H9 (cell line): ENCODE measurements at regions not wholly inside any gene's neighbourhood (a gene's known extent, or its start where the extent isn't known, plus 50 kb on each side); places are given as distances from the start of the nearest gene placed in this dataset.

Experiments
- DNase-seq: peaks from one replicate; pipeline ENCODE4 v3.0.0-alpha.2; 2017
- H2AFZ ChIP-seq: one replicate; pipeline ENCODE4 v1.6.1; 2013; ENCODE audit warnings: mild to moderate bottlenecking, low read length, control low read depth, moderate library complexity
- H2AK5ac ChIP-seq: 2 replicates; pipeline ENCODE4 v1.6.1; 2013; ENCODE audit warnings: low read length, control low read depth, mixed read lengths; ENCODE audit not compliant: insufficient read length
- H2BK120ac ChIP-seq: one replicate; pipeline ENCODE4 v1.6.1; 2013; ENCODE audit warnings: low read depth, mild to moderate bottlenecking, low read length, control low read depth, inconsistent platforms; ENCODE audit not compliant: poor library complexity, severe bottlenecking
- H2BK12ac ChIP-seq: 2 replicates; pipeline ENCODE4 v1.6.1; 2013; ENCODE audit warnings: low read length, control low read depth, mixed read lengths, low read depth; ENCODE audit not compliant: insufficient read length
- H2BK15ac ChIP-seq: 2 replicates; pipeline ENCODE4 v1.6.1; 2013; ENCODE audit warnings: low read depth, low read length, control low read depth
- H2BK20ac ChIP-seq: one replicate; pipeline ENCODE4 v1.6.1; 2013; ENCODE audit warnings: low read depth, mild to moderate bottlenecking, low read length, control low read depth, inconsistent platforms; ENCODE audit not compliant: poor library complexity, severe bottlenecking
- H2BK5ac ChIP-seq: 2 replicates; pipeline ENCODE4 v1.6.1; 2013; ENCODE audit warnings: low read length, control low read depth, mixed read lengths; ENCODE audit not compliant: insufficient read length
- H3K14ac ChIP-seq: 2 replicates; pipeline ENCODE4 v1.6.1; 2013; ENCODE audit warnings: low read length, control low read depth; ENCODE audit not compliant: insufficient read depth
- H3K18ac ChIP-seq: 2 replicates; pipeline ENCODE4 v1.6.1; 2013; ENCODE audit warnings: low read depth, mild to moderate bottlenecking, mixed read lengths, low read length, control low read depth; ENCODE audit not compliant: insufficient read length
- H3K23ac ChIP-seq: 2 replicates; pipeline ENCODE4 v1.6.1; 2013; ENCODE audit warnings: low read length, control low read depth, mixed read lengths, low read depth; ENCODE audit not compliant: insufficient read length
- H3K23me2 ChIP-seq: 2 replicates; pipeline ENCODE4 v1.6.1; 2013; ENCODE audit warnings: low read depth, mild to moderate bottlenecking, mixed read lengths, low read length, control low read depth; ENCODE audit not compliant: insufficient read length, poor library complexity, severe bottlenecking
- H3K27ac ChIP-seq: 2 replicates; pipeline ENCODE4 v1.5.1; 2013; ENCODE audit warnings: low read length, control low read depth, mixed read lengths, low read depth; ENCODE audit not compliant: insufficient read length
- H3K27me3 ChIP-seq: 2 replicates; pipeline ENCODE4 v1.6.1; 2013; ENCODE audit warnings: low read length, control low read depth, inconsistent platforms; ENCODE audit not compliant: insufficient read depth
- H3K4ac ChIP-seq: 2 replicates; pipeline ENCODE4 v1.6.1; 2013; ENCODE audit warnings: low read depth, mild to moderate bottlenecking, control low read depth, inconsistent platforms, low read length, moderate library complexity
- H3K4me1 ChIP-seq: 2 replicates; pipeline ENCODE4 v1.6.1; 2013; ENCODE audit warnings: low read length, control low read depth, inconsistent platforms; ENCODE audit not compliant: insufficient read depth
- H3K4me2 ChIP-seq: 2 replicates; pipeline ENCODE4 v1.6.1; 2013; ENCODE audit warnings: low read length, control low read depth, mixed read lengths; ENCODE audit not compliant: insufficient read length, insufficient read depth
- H3K56ac ChIP-seq: 2 replicates; pipeline ENCODE4 v1.6.1; 2013; ENCODE audit warnings: low read depth, mild to moderate bottlenecking, mixed read lengths, low read length, control low read depth; ENCODE audit not compliant: insufficient read length
- H3K79me1 ChIP-seq: 2 replicates; pipeline ENCODE4 v1.6.1; 2013; ENCODE audit warnings: low read depth, mild to moderate bottlenecking, moderate library complexity, low read length, control low read depth, inconsistent platforms; ENCODE audit not compliant: insufficient read depth, poor library complexity, severe bottlenecking
- H3K79me2 ChIP-seq: 2 replicates; pipeline ENCODE4 v1.6.1; 2013; ENCODE audit warnings: low read length, control low read depth, inconsistent platforms; ENCODE audit not compliant: insufficient read depth
- H3K9ac ChIP-seq: 2 replicates; pipeline ENCODE4 v1.6.1; 2013; ENCODE audit warnings: low read length, control low read depth, mixed read lengths; ENCODE audit not compliant: insufficient read length; ENCODE audit errors: extremely low read depth
- H3K9me3 ChIP-seq: one replicate; pipeline ENCODE4 v1.6.1; 2013; ENCODE audit warnings: low read depth, low read length, inconsistent platforms; ENCODE audit not compliant: control insufficient read depth
- H3T11ph ChIP-seq: one replicate; pipeline ENCODE4 v1.6.1; 2013; ENCODE audit warnings: mild to moderate bottlenecking, low read length, control low read depth, inconsistent platforms
- H4K20me1 ChIP-seq: one replicate; pipeline ENCODE4 v1.6.1; 2013; ENCODE audit not compliant: control insufficient read depth, insufficient read length, insufficient read depth
- H4K5ac ChIP-seq: 2 replicates; pipeline ENCODE4 v1.6.1; 2013; ENCODE audit warnings: low read depth, mild to moderate bottlenecking, mixed read lengths, low read length, control low read depth; ENCODE audit not compliant: insufficient read length
- H4K8ac ChIP-seq: replicated peaks from 2 replicates; pipeline ENCODE4 v1.6.1; 2013; ENCODE audit warnings: low read length, control low read depth, mixed read lengths, low read depth; ENCODE audit not compliant: insufficient read length
- H4K91ac ChIP-seq: 2 replicates; pipeline ENCODE4 v1.6.1; 2013; ENCODE audit warnings: low read depth, mild to moderate bottlenecking, moderate library complexity, mixed read lengths, low read length, control low read depth; ENCODE audit not compliant: insufficient read length
- H3K27ac Mint-ChIP-seq, 3 experiments: 2 replicates in 2 of 3; 3 replicates in 1 of 3; pipeline ENCODE4 v1.8.0; 2020 to 2021; ENCODE audit warnings: mixed read lengths in 3 of 3, mild to moderate bottlenecking in 1 of 3, moderate library complexity in 1 of 3
- H3K27me3 Mint-ChIP-seq: 2 replicates; pipeline ENCODE4 v1.8.0; 2021; ENCODE audit warnings: low read depth, mild to moderate bottlenecking, moderate library complexity, mixed read lengths
- H3K36me3 Mint-ChIP-seq, 3 experiments: 2 replicates in 2 of 3; 3 replicates in 1 of 3; pipeline ENCODE4 v1.8.0; 2020 to 2021; ENCODE audit warnings: low read depth in 3 of 3, mixed read lengths in 3 of 3; ENCODE audit not compliant: insufficient read depth in 1 of 3
- H3K4me1 Mint-ChIP-seq, 2 experiments: 2 replicates each; pipeline ENCODE4 v1.8.0; 2020; ENCODE audit warnings: mixed read lengths in 2 of 2
- H3K4me3 Mint-ChIP-seq, 2 experiments: 2 replicates in 1 of 2; 3 replicates in 1 of 2; pipeline ENCODE4 v1.8.0; 2020 to 2021; ENCODE audit warnings: mild to moderate bottlenecking in 2 of 2, mixed read lengths in 2 of 2, moderate library complexity in 1 of 2
- H3K9me3 Mint-ChIP-seq, 2 experiments: 2 replicates in 1 of 2; 3 replicates in 1 of 2; pipeline ENCODE4 v1.8.0; 2020; ENCODE audit warnings: mild to moderate bottlenecking in 2 of 2, mixed read lengths in 2 of 2, moderate library complexity in 1 of 2
- WGBS: extraction: QIAGEN DNeasy Blood & Tissue Kit; methylation state at CpG from one replicate; pipeline ENCODE4 v1.1.7; 2013; ENCODE audit warnings: missing lambda C conversion rate, low lambda C conversion rate, mixed read lengths; ENCODE audit not compliant: insufficient read length; ENCODE audit errors: extremely low coverage; 5-methylcytosine and 5-hydroxymethylcytosine counted together
- TF ChIP-seq, protein P1 (sequence below): fragments of 200-600 bp; sonication (generic); conservative IDR thresholded peaks from 3 replicates; pipeline ENCODE4 v1.8.0; 2021; ENCODE audit warnings: antibody characterized with exemption, mild to moderate bottlenecking

DNA sequence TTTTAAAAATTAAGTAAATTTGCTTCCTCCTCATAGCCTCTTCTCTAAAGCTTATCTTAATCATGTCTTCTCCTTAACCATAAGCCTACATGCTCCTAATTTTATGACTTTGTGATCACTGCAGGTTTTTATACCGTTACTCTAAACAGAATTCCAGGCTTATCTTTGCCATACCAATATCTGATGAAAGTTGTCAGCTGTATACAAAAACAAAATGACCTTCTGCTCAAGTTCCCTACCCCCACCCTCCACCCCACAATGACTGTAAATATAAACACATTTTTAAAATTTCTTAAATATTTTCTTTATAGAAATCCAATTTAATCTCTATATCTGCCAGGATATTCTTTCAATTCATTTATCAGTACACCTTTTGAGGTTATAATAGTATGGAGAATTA lies 60.5 kb upstream of the SGK1 start:
- Histone ChIP-seq H3K4me2 (no peak overlapping the region), H3K4me1 (peaks cover 3% of the 10 kb centered on the region; the same call in 1 of the 2 replicates), H4K8ac (no peak overlapping the region), H3K23me2 (no peaks in the 10 kb centered on the region), H2AFZ (no peak overlapping the region), H3K79me1 (no peaks in the 10 kb centered on the region), H4K20me1 (no peaks in the 10 kb centered on the region), H3K79me2 (no peaks in the 10 kb centered on the region), H2BK120ac (no peak overlapping the region), H3K4ac (no peak overlapping the region), H3K9ac (no peak overlapping the region), H3K56ac (no peak overlapping the region), H2BK20ac (no peak overlapping the region), H2BK5ac (no peak overlapping the region), H4K5ac (no peak overlapping the region), H3T11ph (no peak overlapping the region), H2BK12ac (no peak overlapping the region), H3K27ac (no peak overlapping the region), H2BK15ac (no peak overlapping the region), H3K27me3 (no peaks in the 10 kb centered on the region), H3K14ac (no peak overlapping the region), H3K18ac (no peak overlapping the region), H3K23ac (no peak overlapping the region), H4K91ac (no peak overlapping the region), H3K9me3 (no peaks in the 10 kb centered on the region), H2AK5ac (no peak overlapping the region)
- H3K27me3 Mint-ChIP-seq, result no peaks in the 10 kb centered on the region
- no peak overlapping the region for H3K4me3 Mint-ChIP-seq
- H3K9me3 Mint-ChIP-seq, result no peaks in the 10 kb centered on the region; a peak in 1 of 5 replicates
- peak overlapping the region in 1 of 3 experiments; percentile 27; a peak in 2 of 7 replicates for H3K27ac Mint-ChIP-seq
- TF ChIP-seq, protein P1, sequence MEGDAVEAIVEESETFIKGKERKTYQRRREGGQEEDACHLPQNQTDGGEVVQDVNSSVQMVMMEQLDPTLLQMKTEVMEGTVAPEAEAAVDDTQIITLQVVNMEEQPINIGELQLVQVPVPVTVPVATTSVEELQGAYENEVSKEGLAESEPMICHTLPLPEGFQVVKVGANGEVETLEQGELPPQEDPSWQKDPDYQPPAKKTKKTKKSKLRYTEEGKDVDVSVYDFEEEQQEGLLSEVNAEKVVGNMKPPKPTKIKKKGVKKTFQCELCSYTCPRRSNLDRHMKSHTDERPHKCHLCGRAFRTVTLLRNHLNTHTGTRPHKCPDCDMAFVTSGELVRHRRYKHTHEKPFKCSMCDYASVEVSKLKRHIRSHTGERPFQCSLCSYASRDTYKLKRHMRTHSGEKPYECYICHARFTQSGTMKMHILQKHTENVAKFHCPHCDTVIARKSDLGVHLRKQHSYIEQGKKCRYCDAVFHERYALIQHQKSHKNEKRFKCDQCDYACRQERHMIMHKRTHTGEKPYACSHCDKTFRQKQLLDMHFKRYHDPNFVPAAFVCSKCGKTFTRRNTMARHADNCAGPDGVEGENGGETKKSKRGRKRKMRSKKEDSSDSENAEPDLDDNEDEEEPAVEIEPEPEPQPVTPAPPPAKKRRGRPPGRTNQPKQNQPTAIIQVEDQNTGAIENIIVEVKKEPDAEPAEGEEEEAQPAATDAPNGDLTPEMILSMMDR, result no peak
- peaks cover 0 to 6% (median 0%) of the 10 kb centered on the region in 3 experiments; a peak in 1 of 7 replicates for H3K36me3 Mint-ChIP-seq
- no CpG with 5 or more reads among the region's 1 CpG for WGBS
- no peak for DNase-seq
- H3K4me1 Mint-ChIP-seq, result peaks cover 19 to 24% of the 10 kb centered on the region in 2 experiments
